GM21423 (cell line): ENCODE measurements at regions not wholly inside any gene's neighbourhood (a gene's known extent, or its start where the extent isn't known, plus 50 kb on each side); places are given as distances from the start of the nearest gene placed in this dataset.

ENCODE experiments used
- ATAC-seq: cut with Tn5 transposase; IDR thresholded peaks from one replicate; pipeline ENCODE4 v1.9.1; 2021; ENCODE audit warnings: mild to moderate bottlenecking, moderate library complexity; ENCODE audit not compliant: unreplicated experiment

GRCh38 chr3:76869726-76870384 is 170.0 kb upstream of the ROBO2 start:
- no peak for ATAC-seq

GRCh38 chr3:76871655-76872054 is 168.2 kb upstream of the ROBO2 start:
- no peak for ATAC-seq

- ATAC-seq: no peak
Observed at GRCh38 chr3:76872999-76873398, 166.9 kb upstream of the ROBO2 start.

- no peak for ATAC-seq
Observed at GRCh38 chr3:76873532-76874242, 166.2 kb upstream of the ROBO2 start.

- no peak for ATAC-seq
Observed at GRCh38 chr3:76879959-76880358, 159.9 kb upstream of the ROBO2 start.

- no peak for ATAC-seq
Observed at GRCh38 chr3:76886761-76887500, 153.0 kb upstream of the ROBO2 start.

GRCh38 chr3:76888856-76889255 is 151.0 kb upstream of the ROBO2 start:
- ATAC-seq: no peak

- ATAC-seq: no peak
Observed at GRCh38 chr3:76889911-76890310, 150.0 kb upstream of the ROBO2 start.

GRCh38 chr3:76897076-76897475 is 142.8 kb upstream of the ROBO2 start:
- ATAC-seq: no peak

GRCh38 chr3:76900596-76900995 is 139.3 kb upstream of the ROBO2 start:
- no peak for ATAC-seq

GRCh38 chr3:76908156-76908555 is 131.7 kb upstream of the ROBO2 start:
- ATAC-seq: no peak

GRCh38 chr3:76912841-76913383 is 127.0 kb upstream of the ROBO2 start:
- no peak for ATAC-seq

- ATAC-seq: no peak
Observed at GRCh38 chr3:76917436-76917835, 122.5 kb upstream of the ROBO2 start.

GRCh38 chr3:76920511-76920910 is 119.4 kb upstream of the ROBO2 start:
- ATAC-seq: no peak

GRCh38 chr3:76923485-76923884 is 116.4 kb upstream of the ROBO2 start:
- no peak for ATAC-seq

- ATAC-seq: no peak
Observed at GRCh38 chr3:76930712-76931111, 109.2 kb upstream of the ROBO2 start.

GRCh38 chr3:76933245-76933644 is 106.7 kb upstream of the ROBO2 start:
- ATAC-seq: no peak

GRCh38 chr3:76938962-76939361 is 100.9 kb upstream of the ROBO2 start:
- no peak for ATAC-seq

- ATAC-seq: no peak
Observed at GRCh38 chr3:76940181-76940770, 99.6 kb upstream of the ROBO2 start.

- ATAC-seq: no peak
Observed at GRCh38 chr3:76941376-76941775, 98.5 kb upstream of the ROBO2 start.

- no peak for ATAC-seq
Observed at GRCh38 chr3:76942101-76942500, 97.8 kb upstream of the ROBO2 start.
